Epithelial cell of proximal tubule (primary cell): ENCODE measurements at regions not wholly inside any gene's neighbourhood (a gene's known extent, or its start where the extent isn't known, plus 50 kb on each side); places are given as distances from the start of the nearest gene placed in this dataset.

Experiments
- DNase-seq: peaks from one replicate; pipeline ENCODE4 v3.0.0-alpha.2; 2011; ENCODE audit warnings: low read depth
- H3K4me3 ChIP-seq: 2 replicates; pipeline ENCODE4 v1.5.1; 2011; ENCODE audit warnings: low read depth, mild to moderate bottlenecking, low read length
- CTCF ChIP-seq: conservative IDR thresholded peaks from 2 replicates; pipeline ENCODE4 v1.5.1; 2012; ENCODE audit warnings: low read depth, mild to moderate bottlenecking, low read length

GRCh38 chr4:83191026-83191425, 76.5 kb upstream of the PLAC8 start:
- no peak overlapping the region for H3K4me3 ChIP-seq
- no peak for TF ChIP-seq CTCF
- no peak for DNase-seq

- H3K4me3 ChIP-seq = no peak overlapping the region
- TF ChIP-seq CTCF = no peak
- no peak for DNase-seq
Observed at GRCh38 chr4:83189631-83190136, 75.2 kb upstream of the PLAC8 start.

- no peak for DNase-seq
- no peak overlapping the region for H3K4me3 ChIP-seq
- TF ChIP-seq CTCF = no peak
Observed at GRCh38 chr4:83180431-83180968, 66.0 kb upstream of the PLAC8 start.

- no peak for DNase-seq
- TF ChIP-seq CTCF = no peak
- H3K4me3 ChIP-seq = no peak overlapping the region
Observed at GRCh38 chr4:83179205-83179604, 64.7 kb upstream of the PLAC8 start.

GRCh38 chr4:83178029-83178428, 63.5 kb upstream of the PLAC8 start:
- no peak for DNase-seq
- TF ChIP-seq CTCF = no peak

GRCh38 chr4:83177182-83177581, 62.7 kb upstream of the PLAC8 start:
- no peak overlapping the region for H3K4me3 ChIP-seq
- DNase-seq = no peak
- TF ChIP-seq CTCF = no peak

More at GRCh38 chr4:83178029-83178428, 63.5 kb upstream of the PLAC8 start:
- no peak overlapping the region for H3K4me3 ChIP-seq

- no peak overlapping the region for H3K4me3 ChIP-seq
- no peak for DNase-seq
- no peak for TF ChIP-seq CTCF
Observed at GRCh38 chr4:83174844-83175414, 60.4 kb upstream of the PLAC8 start.
